ENCODE measurements at regions not wholly inside any gene's neighbourhood (a gene's known extent, or its start where the extent isn't known, plus 50 kb on each side); places are given as distances from the start of the nearest gene placed in this dataset.

DNA sequence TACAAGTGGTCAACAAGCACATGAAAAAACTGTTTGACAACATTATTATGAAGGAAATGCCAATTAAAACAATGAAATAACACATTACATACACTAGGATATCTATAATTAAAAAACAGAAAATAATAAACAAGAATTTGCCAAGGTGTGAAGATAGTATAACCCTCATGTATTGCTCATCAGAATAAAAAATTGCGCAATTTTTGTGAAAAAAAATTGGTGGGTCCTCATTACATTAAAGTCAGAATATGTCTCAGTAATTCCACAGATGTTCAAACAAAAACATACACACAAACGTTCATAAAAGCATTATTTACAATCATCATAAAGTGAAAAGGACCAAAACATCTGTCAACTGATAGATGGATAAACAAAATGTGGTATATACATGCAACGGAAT, 63.0 kb upstream of the AR start:
- TF ChIP-seq, protein P1, sequence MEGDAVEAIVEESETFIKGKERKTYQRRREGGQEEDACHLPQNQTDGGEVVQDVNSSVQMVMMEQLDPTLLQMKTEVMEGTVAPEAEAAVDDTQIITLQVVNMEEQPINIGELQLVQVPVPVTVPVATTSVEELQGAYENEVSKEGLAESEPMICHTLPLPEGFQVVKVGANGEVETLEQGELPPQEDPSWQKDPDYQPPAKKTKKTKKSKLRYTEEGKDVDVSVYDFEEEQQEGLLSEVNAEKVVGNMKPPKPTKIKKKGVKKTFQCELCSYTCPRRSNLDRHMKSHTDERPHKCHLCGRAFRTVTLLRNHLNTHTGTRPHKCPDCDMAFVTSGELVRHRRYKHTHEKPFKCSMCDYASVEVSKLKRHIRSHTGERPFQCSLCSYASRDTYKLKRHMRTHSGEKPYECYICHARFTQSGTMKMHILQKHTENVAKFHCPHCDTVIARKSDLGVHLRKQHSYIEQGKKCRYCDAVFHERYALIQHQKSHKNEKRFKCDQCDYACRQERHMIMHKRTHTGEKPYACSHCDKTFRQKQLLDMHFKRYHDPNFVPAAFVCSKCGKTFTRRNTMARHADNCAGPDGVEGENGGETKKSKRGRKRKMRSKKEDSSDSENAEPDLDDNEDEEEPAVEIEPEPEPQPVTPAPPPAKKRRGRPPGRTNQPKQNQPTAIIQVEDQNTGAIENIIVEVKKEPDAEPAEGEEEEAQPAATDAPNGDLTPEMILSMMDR (IDR thresholded peaks at IDR 0.05): no peak
- Mint-ChIP-seq H3K9me3 (peaks cover 47% of the 10 kb centered on the region), H3K4me1 (no peaks in the 10 kb centered on the region)

More for the DNA sequence above, 63.0 kb upstream of the AR start:
- DNase-seq: no peak
- H3K36me3 Mint-ChIP-seq (ENCODE audit: low read depth): no peaks in the 10 kb centered on the region
- H3K27me3 Mint-ChIP-seq (ENCODE audit: low read depth, poor library complexity): no peaks in the 10 kb centered on the region
- H3K4me3 Mint-ChIP-seq: no peak overlapping the region
- no peak overlapping the region for H3K27ac Mint-ChIP-seq
